ENCODE measurements at regions not wholly inside any gene's neighbourhood (a gene's known extent, or its start where the extent isn't known, plus 50 kb on each side); places are given as distances from the start of the nearest gene placed in this dataset.
"Not testable (repeated sequence)": the region's sequence is repeated elsewhere in the genome, so short reads cannot be mapped to it uniquely, and the experiment has no call there.

DNA sequence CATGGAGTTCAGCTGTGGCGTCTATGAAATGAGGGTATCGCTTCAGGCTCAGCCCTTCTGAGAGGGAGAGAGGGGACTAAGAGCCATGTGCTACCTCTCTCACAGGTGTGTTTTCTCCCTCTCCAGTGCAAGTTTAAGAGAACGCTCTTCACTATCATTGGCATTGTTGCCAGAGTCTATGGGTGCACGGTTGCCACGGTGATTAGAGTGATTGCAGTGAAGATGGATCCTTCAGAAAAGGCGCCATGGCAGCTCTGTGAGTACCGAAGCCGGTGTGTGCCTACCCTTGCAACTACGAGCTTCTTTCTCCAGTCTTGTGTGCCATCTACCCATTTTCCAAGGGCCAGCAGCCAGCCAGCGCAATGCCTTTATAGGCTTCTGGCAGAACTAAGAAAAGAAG, 290.5 kb downstream of the OMA1 start:
- no peak for DNase-seq (ENCODE audit: low read depth, low spot score)

DNA sequence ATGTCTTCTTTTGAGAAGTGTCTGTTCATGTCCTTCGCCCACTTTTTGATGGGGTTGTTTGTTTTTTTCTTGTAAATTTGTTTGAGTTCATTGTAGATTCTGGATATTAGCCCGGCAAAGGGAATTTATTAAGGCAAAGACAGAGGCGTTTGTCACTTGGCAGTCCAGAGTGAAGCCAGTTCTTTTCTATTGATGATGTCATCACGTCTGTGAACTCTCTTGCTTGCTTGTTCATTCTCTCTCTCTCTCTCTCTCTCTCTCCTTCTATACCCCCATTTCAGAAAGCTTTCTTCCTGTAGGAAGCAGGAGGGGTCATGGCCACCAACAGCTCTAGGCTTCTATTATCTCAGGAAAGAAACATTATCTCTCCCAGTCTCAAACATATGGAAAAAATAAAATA, 291.3 kb downstream of the OMA1 start:
- DNase-seq (ENCODE audit: low read depth, low spot score) = no peak

DNA sequence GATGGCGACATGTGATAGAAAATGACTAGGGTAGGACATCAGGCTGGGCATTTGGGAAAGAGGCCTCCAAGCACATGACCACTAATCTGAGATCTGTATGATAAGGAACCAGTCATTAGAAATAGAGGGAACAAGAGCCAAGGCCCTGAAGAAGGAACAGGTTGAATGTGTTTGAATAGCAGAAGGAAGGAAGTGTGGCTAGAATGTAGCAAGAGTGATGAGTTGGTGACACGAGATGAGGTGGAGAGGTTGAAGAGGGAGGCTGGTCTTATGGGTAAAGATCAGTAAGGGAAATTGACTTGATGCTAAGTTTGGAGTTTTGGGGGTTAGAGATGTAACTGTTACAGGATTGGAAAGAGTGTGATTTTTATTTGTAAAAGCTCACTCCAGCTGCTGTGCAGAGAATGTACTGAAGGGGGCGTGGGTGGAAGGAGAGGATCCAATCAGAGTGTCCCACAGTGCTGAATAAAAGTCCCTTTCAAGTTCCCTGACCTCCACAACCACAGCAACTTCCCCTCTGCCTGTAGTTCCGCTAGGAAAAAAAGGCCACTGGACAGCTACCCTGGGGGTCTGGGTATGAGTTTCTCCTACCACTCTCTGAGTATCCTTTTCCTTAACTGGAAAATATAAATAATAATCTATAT, 295.0 kb downstream of the OMA1 start:
- DNase-seq (ENCODE audit: low read depth, low spot score) = peak; percentile 4

DNA sequence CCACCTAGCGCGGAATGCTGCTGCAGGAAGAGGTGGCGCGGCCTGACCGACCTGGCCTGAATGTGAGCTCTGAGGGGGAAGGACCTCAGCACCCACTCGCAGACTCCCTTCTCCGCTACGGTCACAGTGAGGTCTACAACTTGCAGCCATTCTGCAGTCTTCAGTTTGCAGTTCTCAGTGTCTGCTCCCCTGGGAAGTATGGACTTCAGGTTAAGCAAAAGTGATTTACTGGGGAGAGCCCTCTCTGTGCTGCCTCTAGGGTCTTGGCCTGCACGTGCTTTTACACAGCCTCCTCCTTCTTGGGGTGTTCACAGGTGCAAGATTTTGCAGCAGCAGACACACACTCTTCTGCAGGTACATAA, 296.0 kb downstream of the OMA1 start:
- DNase-seq (ENCODE audit: low read depth, low spot score) = no peak

DNA sequence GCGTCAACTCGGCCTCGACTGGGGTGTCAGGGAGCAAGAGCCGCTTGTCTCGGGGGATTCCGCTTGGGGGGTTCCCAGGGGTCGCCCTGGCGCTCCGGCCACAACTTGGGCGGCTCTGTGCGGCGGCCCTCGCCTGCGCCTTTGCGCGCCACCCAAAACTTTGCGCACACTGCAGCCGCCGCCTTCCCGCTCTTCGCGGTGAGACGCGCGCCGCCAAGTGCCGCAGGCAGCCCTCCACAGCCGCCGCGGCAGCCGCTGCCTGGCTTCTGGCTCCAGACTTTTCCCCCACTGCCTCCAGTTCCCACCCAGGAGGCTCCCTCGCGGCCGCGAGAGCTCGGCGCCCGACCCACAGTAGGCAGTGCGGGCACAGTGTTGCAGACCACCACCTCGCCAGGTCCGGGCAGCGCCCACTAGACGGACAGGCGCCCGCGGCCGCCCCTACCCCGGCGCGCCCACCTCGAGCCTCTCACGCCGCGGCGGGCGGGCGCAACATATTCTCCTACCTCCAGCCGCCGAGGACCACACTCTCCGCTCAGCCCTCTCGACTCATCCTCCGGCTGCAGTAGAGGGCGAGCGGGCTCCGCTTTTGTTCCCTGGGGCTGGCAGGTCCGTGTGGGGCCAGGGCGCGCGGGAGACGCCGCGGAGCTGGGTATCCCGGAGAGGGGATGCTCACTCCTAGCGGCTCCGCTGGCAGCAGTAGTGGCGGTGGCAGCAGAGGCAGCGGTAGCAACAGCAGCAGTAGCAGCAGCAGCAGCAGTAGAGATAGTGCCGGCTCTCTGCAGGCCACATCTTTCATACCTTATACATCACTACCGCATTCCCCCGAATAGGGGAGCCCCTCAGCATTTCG, 296.6 kb downstream of the OMA1 start:
- peak; percentile 75 for DNase-seq (ENCODE audit: low read depth, low spot score)

DNA sequence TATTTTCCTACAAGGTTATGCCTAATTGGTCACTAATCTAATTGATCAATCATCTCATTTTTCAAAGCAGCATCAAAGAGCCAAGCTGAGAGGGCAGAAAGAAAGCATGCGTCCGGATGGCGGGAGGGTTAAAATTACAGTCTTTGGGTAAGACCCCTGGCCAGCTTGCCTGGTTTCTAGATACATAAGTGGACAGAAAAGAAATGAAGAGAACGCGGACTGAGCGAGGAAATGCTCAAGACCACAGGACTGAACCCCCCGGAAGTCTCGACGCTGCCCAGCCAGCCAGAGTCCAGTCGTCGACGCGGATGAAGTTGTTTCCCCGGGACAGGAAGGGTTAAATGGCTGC, 297.2 kb downstream of the OMA1 start:
- no peak for DNase-seq (ENCODE audit: low read depth, low spot score)

DNA sequence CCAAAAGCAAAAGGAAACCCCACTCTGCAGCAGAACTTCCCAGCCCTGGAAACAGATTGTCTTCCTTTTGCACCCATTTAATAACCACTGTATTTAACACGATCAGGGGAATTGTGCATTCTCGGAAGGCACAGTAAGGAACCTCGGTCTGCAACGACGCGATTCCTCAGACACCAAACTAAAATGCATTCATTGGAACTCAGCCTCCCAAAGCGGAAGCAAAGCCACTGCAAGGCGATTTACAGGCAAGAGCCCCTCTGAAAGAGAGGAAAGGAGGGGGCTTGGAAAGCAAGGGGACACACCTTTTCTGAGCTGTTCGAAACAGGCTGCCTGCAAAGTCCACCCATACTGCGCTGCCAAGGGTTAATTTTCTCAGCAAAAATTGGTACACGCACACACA, 297.7 kb downstream of the OMA1 start:
- DNase-seq (ENCODE audit: low read depth, low spot score) = peak; percentile 1

DNA sequence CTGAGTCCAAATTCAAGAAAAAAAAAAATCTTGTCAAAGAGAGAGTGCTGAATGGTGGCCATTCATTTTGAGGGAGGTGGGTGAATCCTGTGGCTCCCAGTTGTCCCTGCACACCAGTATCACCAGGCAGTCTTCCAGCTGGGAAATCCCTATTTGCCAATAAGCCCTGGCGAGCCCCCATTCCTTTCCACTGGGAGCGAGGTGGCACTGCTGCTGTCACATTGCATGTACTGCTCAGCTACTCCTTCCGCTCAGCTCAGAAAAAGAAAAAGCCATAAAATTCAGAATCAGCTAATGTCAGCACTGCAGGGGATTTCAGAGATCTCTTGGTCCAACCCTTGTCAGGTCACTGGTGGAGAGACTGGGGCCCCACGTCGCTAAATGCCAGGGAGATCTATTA, 298.5 kb downstream of the OMA1 start:
- no peak for DNase-seq (ENCODE audit: low read depth, low spot score)

DNA sequence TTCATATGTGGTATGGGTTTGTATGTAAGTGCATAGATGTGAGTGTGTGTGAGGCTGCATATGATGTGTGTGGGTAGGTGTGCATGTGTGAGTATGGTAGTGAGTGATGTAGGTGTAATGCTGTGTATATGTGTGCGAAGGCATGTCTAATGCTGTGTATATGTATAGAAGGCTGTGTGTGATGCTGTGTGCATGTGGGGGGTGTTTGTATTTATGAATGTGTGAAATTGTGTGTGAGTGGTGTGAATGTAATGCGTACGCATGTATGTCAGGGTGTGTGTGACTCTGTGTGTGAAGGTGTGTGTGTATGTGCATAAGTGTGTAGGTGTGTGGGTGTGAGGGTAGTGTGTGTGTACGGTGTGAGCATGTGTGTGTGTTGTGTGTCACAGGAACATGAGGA, 300.0 kb downstream of the OMA1 start:
- DNase-seq (ENCODE audit: low read depth, low spot score) = no peak

DNA sequence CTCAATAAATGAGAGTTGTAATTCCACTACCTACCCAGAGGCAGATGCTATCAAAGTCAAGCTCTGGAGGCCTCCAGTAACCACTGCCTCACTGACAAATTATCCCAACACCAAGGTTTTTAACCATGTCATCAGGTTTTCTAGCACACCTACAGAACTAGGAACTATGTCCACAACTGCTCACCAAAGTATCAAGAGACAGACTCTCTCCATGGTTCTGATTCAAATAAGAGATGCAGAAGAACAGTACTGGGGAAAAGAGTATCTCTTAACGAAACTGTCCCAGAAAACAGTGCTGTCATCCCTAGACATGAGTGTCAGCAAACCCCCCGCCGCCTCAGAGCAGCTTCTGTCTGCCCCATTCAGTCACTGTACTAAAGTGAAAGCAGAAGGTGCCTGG, 301.7 kb downstream of the OMA1 start:
- peak; percentile 4 for DNase-seq (ENCODE audit: low read depth, low spot score)

DNA sequence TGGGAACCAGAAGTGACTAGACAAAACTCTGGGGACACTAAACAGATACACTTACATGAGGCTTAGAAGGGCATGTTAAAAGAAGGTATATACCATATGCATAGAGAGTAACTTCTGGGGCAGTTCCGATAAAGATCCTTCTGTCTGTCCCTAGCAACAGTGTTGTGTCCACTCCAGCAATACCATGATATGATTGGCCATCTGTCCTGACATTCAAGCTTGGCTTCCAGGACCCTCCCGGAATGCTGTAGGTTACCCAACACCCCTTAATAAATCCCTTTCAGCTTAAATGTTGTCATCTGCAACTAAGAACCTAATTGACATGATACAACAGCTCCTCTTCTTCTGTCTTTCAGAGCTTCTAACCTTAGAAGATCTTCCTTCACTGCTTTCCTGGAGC, 307.7 kb downstream of the OMA1 start:
- DNase-seq (ENCODE audit: low read depth, low spot score) = no peak

DNA sequence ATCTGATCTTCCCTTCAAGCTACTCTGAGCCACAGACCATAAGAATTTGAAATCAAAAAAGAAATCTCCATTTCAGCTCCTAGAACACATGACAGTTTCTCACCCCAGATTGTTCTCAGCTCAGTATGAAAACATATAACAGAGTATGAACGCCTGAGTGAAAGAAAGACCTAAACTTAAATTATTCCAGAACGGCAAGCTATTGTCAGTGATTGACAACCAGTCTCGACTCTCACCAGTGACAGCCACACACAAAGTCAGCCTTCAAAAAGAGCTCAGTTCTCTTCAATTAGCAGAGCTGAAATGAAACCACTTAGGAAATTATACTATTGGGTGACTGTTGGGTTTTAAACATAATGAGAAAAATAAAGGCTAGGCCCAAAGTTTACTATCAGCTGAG, 312.8 kb downstream of the OMA1 start:
- no peak for DNase-seq (ENCODE audit: low read depth, low spot score)

DNA sequence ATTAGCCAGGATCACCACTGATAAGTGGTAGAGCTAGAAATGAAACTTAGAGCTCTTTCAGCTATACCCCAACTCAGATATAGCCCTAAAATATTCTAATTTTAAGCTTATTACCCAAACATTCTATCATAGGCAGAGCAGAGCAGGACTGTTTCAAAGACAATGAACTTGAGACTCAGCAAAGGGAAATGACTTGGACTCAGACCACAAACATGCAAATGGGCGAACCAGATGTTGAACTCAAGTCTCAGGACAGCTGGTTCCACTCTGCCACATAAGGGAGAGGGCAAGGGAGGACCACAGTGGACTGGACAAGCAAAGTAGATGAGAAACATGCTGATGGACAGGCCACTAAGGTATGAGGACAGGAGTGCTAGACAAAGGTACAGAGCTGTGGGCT, 315.3 kb downstream of the OMA1 start:
- DNase-seq (ENCODE audit: low read depth, low spot score) = no peak

DNA sequence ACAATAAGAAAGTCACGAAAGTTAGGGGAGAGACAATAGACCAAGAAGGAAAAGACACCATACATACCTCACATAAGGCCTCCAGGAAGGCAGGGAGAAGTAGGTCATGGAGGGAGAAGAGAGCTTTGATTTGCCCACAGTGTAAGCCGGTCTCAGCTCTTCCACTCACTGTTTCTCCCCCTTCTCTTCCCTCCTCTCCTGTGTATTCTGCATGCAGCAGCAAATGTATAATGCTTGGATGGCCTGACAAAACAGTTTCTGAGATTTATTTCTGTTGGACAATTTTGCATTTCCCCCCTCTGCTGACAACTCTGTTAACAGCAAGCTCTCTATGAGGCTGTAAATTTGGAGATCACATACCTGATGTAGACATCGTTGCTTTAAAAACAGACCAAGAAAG, 318.9 kb downstream of the OMA1 start:
- no peak for DNase-seq (ENCODE audit: low read depth, low spot score)

DNA sequence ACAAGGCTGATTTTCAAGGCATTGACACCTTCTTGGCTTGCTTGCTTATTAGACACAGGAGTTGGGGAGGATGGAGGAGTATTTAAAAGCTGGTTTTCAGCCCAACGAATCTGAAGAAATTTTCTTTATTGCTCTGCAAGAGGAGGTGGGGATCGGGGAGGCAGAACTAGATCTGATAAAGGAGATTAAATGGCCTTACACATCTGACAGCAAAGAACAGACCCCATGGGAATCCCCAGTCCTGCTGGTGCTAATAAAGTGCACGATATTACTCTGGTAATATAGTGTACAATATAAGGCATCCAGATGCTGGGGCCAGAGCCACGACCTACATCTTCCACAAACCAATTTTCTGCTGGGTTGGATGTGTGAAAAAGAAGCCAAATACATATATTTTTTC, 323.0 kb downstream of the OMA1 start:
- DNase-seq (ENCODE audit: low read depth, low spot score) = no peak

DNA sequence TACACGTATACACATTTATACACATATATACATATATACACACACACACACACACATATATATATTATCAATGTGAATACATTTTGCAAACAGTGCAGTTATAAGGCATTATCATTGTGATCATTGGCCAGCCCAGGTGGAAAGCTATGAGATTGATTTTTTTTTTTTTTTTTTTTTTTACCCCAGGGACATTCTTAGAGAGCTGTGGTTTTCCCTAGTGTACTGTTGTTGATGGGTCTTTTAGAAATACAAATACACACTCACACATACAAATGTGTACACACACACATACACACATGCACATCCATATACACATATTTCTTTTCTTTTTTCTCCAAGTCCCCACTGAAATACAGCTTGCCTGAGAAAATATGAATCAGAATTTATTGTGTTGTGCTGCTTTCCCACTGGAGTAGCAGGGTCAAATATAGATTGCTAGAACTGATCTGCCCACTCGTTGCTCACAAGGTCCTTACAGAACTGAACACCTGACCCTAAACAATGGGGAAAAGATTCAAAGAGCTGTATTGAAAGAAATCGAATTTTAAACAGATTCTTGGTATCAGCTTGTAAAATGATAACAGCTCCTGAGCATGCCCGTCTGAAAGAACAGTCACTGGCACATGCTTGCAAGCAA, 325.6 kb downstream of the OMA1 start:
- DNase-seq (ENCODE audit: low read depth, low spot score) = no peak

DNA sequence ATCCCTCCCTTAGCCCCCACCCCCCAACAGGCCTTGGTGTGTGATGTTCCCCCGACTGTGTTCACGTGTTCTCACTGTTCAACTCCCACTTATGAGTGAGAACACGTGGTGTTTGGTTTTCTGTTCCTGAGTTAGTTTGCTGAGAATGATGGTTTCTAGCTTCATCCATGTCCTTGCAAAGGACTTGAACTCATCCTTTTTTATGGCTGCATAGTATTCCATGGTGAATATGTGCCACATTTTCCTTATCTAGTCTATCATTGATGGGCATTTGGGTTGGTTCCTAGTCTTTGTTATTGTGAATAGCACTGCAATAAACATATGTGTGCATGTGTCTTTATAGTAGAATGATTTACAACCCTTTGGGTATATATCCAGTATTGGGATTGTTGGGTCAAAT, 330.4 kb downstream of the OMA1 start:
- DNase-seq (ENCODE audit: low read depth, low spot score) = not testable (repeated sequence)

DNA sequence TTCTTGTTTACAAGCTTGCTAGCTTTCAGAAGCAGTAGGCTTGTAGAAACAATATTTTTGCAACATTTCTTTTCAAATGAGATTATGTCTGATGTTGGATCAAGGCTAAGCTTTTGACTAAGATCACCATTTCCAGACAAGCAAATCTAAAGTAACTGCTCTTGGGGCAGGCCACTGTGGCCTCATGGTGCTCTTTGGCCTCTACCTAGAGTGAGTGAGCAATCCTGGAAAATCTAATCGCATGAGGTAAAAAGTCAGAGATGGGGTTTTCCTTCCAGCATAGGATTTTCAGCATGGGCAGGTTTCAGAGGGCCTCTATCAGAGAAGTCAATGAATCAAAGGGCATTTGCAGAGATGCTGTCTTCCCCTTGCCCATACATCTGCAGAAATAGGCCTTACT, 331.9 kb downstream of the OMA1 start:
- DNase-seq (ENCODE audit: low read depth, low spot score) = no peak

DNA sequence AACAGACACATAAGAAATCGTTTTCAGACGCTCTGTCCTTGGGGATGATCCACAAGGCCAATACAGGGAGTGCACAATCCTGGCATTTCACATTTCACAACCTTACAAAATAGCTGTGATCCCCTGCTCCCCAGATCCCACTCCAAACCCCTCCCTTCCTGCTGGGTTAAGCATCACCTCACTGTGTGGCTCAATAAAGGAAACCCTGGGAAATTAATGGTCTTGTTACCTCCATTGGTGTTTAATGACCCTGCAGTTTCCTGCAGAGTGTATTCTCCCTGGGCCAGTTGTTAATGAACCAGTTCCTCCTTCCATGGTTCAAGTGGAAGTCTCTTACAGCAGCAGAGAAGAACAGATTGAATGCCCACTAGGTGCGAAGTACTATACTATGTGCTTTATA, 334.7 kb downstream of the OMA1 start:
- no peak for DNase-seq (ENCODE audit: low read depth, low spot score)

DNA sequence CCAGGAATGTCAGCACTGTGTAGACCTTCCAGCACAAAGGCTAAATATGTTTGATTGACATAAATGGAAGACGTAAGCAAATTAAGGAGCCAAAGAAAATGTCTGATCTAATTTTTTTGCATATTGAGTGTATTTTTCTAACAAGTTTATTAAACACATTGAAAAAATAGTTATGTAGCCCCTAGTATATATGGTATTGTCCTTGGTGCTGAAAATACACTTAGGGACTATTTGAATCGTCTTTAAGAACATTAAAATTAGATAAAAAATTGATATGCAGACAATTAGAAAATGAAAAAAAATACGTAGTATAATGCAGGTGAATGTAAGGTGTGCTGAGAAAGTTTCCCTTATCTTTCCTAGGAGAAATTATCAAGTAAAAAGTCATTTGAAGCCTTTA, 337.0 kb downstream of the OMA1 start:
- DNase-seq (ENCODE audit: low read depth, low spot score) = peak; percentile 2

DNA sequence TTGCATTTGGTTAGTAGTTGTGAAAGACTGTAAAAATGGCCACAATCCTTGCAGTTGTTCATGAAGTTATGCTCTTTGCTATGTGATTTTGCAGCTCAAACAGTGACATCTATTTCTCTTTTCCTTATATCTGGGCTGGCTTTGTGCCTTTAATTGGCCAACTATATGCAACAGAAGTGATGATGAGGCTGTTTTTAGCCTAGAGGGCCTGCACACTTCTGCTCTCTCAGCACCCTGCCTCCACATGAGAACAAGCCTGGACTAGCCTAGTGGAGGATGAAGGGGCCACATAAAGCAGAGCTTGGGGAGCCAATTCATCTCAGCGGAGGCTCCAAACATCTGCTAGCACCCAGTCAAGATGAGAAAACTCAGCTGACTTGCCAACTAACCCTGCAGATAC, 339.8 kb downstream of the OMA1 start:
- no peak for DNase-seq (ENCODE audit: low read depth, low spot score)

DNA sequence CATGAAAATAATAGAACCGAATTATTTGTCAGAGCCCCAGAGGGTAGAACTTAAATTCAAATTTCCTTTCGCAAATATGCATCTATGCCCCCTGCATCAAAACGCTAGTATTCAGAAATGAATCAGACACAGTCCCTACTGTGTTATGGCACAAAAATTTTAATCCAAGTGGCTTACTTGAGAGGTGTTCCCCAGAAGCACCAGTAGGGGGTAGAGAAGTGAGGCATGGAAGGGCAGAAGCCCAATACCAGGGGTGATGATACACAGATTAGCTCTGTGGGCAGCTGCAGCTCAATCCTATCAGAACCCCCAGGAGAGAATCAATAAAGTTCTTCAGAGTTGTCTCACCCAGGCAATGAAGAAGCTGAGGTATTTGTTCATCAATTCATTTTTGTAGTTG, 342.2 kb downstream of the OMA1 start:
- DNase-seq (ENCODE audit: low read depth, low spot score) = no peak

DNA sequence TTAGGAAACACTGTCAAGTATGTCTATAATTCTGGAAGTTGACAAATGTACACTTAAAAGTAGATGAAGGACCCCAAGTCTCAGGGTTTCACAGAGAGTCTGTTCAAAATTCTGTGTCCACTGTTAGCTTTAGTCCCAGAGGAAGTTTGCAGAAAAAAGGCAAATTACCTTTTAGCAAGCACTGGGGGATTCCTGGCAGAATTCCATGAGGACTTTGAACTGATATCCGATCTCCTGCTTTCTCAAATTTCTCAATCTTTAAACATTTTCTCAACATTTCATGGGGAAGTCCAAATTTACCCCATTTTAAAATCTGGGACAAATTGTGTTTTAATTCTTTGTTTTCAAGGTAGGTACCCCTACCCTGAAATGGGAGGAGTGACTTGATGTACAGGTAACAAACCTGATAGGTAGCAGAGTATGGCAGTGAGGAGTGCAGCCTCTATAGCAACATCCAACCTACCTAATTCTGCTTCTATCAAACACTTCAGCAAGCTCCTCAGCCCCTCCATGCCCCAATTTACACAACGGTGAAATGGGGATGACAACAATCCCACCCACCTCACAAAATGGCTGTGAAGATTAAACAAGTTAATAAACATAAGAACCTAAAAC, 344.9 kb downstream of the OMA1 start:
- no peak for DNase-seq (ENCODE audit: low read depth, low spot score)
